ENCODE measurements at regions not wholly inside any gene's neighbourhood (a gene's known extent, or its start where the extent isn't known, plus 50 kb on each side); places are given as distances from the start of the nearest gene placed in this dataset.

DNA sequence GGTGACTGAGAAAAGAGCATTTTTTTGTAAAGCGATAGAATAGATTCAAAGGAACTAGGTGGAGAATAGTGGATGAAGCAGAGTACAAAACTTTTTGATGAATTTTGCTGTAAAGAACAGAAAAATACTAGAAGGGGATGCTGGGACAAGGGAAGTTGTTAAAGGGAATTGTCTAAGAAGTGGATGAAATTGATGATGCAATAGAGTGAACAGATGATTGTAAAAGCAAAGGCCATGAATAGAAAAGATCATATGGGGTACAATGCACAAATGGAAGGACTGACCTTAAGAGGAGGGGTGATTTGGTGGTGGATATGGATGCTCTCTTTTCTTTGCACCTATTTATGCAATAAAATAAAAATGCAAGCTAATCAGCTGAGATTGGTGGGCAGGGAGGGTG is 262.7 kb upstream of the MAD2L1 start:
- TF ChIP-seq POLR2AphosphoS5 (IDR thresholded peaks at IDR 0.05; ENCODE audit: borderline replicate concordance, low read depth, low read length) (no peak), EZH2 (IDR thresholded peaks at IDR 0.05) (no peak)
